GM21529 (cell line): ENCODE measurements at regions not wholly inside any gene's neighbourhood (a gene's known extent, or its start where the extent isn't known, plus 50 kb on each side); places are given as distances from the start of the nearest gene placed in this dataset.
"Not testable (repeated sequence)": the region's sequence is repeated elsewhere in the genome, so short reads cannot be mapped to it uniquely, and the experiment has no call there.

Experiments used
- ATAC-seq: cut with Tn5 transposase; IDR thresholded peaks from one replicate; pipeline ENCODE4 v1.9.1; 2021; ENCODE audit not compliant: unreplicated experiment

- no peak for ATAC-seq
Observed at GRCh38 chr4:122100508-122100907, 51.6 kb upstream of the BLTP1 start.

DNA sequence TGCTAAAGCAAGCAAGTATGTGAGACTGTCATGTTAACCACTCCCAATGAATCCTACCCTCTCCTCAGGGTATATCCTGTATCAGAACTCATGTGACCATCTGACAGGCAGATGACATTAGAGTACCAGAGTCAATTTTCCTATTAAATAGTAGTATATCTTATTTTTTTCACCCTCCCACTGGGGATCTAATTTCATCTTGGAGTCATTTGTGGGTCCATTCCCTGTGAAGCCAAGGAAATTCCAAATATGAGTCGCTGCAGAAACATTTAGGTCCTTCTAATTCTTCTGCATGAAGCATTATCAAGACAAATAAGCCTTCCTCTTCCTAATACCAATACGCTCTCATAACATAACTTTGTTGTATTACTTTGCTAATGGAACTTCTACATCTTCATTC is 52.2 kb upstream of the BLTP1 start:
- no peak for ATAC-seq

DNA sequence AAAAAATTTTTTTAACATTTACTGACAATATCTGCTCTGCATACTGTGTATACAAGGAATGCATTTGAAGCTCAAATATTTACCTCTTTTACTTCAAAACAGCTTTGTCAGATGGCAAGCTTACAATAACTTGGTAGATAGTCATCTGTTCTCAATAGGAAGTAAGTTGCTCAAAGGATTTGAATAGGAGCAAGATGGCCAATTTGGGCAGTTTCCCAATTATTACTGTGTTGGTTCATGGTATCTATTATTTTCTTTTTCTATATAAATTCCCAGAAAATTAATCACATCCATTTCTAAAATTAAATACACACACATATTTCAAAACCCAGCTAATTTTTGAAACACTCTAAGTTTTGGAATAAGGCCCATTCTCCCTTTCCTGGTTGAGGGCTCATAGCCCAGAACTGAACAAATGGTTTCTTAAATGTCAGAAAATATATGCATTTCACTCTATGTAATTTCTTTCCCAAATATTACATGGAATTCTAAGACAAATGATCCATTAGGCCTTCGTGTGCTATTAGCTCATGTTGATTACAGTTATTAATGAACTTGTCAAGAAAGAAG is 60.2 kb upstream of the BLTP1 start:
- ATAC-seq: no peak

GRCh38 chr4:122091397-122091796 is 60.7 kb upstream of the BLTP1 start:
- ATAC-seq: no peak

DNA sequence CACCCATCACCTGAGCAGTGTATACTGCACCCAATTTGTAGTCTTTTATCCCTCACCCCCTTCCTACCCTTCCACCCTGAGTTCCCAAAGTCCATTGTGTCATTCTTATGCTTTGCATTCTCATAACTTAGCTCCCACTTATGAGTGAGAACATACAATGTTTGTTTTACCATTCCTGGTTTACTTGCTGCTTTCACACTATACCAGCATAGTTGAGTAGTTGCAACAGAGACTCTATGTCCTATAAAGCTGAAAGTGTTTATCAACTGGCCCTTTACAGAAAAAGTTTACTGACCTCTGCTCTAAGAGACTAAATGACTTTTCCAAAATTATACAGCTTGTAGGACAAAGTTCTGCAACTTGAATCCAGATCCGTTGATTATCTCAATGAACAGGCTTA is 61.1 kb upstream of the BLTP1 start:
- no peak for ATAC-seq

DNA sequence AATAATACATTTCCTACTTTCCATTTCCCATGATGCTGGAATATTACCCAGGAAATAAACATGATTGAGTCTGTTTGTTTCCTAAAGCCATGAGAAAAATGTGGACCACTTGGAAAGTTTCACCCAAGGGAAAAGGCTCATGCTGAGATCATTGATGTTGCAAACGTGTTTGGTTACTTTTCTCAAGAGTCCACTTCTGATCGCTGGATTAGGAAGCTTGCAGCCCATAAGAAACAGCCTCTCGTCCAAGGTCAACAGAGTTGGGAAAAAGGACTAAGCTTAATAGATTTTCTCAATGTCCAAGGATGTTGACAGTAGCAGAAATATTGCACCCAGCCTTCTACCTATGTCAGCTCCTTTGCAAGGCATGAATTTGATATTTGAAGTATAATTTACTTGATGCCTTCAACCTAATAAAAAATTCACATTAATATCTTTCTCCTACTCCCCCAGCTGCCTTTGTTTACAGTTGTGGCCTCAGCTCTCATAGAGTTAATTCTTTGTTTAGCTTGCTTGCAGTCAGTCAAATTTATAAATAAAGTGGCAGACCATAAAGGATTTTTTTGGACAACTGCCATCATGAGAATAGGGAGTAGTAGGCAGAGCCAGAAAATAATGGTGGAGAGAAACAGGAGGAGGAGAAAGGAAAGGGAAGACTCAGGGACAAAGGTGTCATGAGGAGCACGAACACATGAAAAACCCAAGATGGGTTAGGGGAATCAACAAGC is 65.6 kb upstream of the BLTP1 start:
- ATAC-seq: no peak

- ATAC-seq: no peak
Observed at GRCh38 chr4:122083989-122084388, 68.1 kb upstream of the BLTP1 start.

GRCh38 chr4:122083351-122083750 is 68.8 kb upstream of the BLTP1 start:
- ATAC-seq: no peak

DNA sequence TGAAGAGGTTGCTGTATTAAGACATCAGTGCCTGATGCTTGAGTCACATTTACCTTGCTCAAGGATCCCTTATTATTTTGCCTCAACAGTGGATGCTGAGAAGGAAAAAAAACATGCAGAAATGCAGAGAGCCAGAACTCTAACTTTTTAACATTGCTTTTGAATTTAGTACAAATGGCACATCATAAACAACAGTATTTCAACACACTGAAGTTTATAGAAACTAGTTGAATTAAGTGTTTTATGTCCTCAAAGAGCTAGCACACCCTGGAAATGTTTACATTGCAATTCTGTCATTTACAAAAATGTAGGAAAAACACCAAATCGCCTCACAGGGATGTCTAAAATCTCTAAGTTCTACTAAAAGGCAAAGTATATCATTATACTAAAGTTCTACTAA is 69.5 kb upstream of the BLTP1 start:
- no peak for ATAC-seq

- ATAC-seq: not testable (repeated sequence)
Observed at GRCh38 chr4:122077653-122078052, 74.5 kb upstream of the BLTP1 start.

DNA sequence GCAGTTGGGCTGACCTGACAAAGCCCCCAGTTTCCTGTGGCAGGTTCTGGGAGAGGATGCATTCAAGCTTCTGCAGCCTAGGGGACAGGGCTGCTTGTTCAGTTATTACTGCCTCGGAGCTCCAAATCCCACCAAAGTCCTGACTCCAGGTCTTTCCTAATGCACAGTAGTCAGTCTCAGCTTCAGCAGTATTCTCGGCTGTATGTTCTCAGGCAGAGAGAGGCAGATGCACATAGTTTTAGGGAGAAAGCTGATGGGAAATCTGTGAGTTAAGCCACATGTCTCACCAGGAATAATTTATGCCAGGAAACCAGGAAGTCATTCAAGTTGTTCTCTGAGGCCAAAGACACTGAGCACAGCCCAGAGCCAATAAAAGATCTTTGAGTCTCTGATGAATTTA is 75.3 kb upstream of the BLTP1 start:
- not testable (repeated sequence) for ATAC-seq

DNA sequence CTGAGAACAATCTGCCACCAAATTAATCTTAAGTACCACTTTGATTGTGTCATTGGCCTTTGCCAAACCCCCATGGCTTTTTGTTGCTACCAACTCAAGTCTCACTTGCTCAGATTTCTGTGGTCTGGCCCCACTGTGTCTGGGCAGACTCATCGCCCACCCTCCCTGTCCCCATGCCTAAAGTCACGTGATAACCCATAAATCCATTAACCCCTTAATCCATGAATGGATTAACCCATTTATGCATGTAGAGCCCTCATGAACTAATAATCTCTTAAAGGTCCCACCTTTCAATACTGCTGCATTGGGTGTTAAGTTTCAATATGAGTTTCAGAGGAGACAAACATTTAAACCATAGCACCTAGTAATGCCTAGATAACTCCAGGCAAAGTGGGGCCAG is 78.5 kb upstream of the BLTP1 start:
- no peak for ATAC-seq

DNA sequence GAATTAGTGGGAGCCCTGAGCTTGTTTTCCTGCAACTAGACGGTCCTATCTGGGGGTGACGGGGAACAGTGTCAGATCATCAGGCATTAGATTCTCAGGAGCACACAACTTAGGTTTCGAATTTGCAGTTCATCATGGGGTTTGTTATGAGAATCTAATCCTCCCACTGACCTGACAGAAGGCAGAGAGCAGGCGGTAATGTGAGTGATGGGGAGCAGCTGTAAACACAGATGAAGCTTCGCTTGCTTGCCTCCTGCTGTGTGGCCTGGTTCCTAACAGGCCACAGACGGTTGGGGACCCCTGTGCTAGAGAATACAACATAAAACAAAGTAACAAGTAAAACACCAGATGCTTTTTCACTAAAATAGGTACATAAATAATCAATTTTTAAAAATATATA is 86.2 kb upstream of the BLTP1 start:
- no peak for ATAC-seq

GRCh38 chr4:122065149-122065548 is 87.0 kb upstream of the BLTP1 start:
- no peak for ATAC-seq

GRCh38 chr4:122053186-122053585 is 98.9 kb upstream of the BLTP1 start:
- ATAC-seq: no peak

- ATAC-seq: no peak
Observed at GRCh38 chr4:122052677-122053076, 99.5 kb upstream of the BLTP1 start.

DNA sequence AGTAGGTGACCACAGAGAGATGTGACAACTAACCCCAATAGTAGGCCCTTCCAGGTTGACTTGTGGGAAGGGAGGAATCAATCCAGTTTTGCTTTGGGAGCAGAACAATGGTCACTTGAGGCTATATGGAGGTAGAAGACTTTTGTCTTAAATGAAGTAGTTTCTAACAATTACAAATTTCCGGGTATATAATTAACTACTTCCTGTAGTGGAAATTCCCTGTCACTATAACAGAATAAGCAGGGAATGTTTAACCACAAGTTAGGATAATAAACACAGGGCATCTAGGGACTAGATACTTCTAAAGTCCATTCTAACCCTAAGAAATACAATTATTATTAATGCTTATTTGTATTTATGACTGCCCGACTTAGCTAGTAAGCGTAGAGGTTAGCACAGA is 99.0 kb upstream of the TRPC3 start:
- ATAC-seq: no peak

DNA sequence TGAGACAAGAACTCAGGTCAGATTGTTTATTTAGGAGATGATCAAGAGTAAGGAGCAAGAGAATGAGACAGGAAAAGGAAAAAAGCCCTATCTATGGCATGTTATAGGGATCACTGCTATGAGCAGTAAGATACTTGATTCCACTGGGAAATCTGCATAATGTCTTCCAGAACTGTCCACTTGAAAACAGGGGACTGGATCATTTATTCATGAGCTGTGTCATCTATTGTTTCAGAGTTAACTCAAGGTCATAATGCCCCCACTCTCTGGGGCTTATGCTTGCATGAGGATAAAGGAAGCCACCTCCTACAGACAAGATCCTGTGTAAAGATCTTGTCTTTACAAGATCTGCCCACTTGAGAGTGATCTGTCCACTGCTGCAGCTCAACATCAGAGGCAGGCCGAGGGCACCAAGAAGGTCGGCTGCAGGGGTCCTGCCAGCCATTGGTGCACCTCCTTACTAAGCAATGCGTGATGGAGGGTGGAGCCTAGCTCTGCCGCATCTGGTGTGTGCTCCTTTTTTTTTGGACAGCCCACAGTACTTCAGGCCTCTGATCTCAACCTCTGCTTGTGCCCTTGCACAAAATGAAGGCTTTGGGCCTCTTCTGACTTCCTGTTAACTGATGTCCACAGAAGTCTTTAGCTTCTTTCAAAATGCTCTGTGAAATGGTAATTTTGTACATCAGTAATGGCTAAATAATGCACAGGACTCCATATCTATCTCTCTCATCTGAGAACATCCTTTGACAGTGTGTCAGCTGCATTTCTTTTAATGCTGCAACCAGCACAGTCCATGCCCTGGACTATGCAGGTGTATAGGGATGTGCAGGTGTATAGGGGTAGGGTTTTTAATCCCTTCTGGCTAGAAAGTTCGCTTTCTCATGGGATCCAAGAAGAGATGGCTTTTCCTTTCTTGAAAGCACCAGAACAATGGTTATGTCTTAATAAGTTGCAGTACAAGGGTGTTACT is 95.9 kb upstream of the TRPC3 start:
- no peak for ATAC-seq

DNA sequence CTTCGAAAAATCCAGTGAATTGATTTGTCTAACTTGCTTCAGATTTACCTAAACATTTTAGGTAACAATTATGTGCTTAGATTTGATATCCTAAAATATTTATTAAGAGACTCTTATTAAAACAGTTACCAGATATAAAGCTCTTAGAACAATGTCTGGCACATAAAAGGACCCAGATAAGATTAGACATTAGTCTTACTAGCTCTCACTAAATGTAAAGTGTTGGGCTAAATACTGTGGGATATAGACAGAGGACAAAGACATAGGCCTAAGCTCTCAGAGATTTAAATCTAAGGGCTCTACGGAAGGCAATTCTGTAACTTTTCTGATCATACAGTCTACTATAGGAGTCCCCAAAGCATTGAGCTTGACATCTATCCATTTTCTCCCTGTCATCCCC is 94.4 kb upstream of the TRPC3 start:
- ATAC-seq: no peak

GRCh38 chr4:122045533-122045932 is 93.7 kb upstream of the TRPC3 start:
- no peak for ATAC-seq

DNA sequence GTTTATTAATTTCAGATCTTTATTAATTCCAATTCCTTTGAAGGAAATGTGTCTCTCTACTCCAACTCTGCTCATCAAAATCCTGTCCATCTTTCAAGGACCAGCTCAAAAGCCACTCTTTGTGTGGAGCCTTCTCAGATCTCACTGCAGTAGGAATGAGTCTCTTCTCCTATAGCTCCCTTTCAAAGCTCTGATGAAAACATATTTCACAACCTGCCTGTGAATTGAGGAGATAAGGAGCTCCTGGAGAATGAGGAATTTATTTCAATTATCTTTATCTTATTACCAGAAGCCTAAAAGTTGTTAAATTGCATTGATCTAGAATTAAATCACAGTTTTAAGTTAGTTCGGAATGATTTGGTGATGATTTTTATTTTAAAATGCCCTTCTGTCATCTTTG is 92.6 kb upstream of the TRPC3 start:
- no peak for ATAC-seq

DNA sequence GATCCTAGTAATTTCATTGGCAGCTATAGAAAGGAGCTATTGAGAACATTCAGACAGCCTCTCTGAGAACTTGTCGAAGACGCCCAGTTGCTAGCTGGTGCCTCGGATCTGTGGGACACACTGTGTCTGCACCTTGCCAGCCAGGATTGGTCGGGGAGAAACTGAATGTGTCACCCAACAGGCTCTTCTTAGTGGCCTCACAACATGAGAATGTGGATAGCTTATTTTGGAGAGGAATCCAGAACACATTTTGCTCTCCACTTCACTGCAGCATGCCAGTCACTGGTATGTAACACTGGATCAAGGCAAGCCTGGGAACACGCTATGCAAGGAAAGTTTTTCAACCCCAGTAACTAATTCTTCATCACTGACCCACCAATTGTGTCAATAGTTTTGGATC is 89.5 kb upstream of the TRPC3 start:
- ATAC-seq: no peak
